ENCODE measurements at regions not wholly inside any gene's neighbourhood (a gene's known extent, or its start where the extent isn't known, plus 50 kb on each side); places are given as distances from the start of the nearest gene placed in this dataset.

DNA sequence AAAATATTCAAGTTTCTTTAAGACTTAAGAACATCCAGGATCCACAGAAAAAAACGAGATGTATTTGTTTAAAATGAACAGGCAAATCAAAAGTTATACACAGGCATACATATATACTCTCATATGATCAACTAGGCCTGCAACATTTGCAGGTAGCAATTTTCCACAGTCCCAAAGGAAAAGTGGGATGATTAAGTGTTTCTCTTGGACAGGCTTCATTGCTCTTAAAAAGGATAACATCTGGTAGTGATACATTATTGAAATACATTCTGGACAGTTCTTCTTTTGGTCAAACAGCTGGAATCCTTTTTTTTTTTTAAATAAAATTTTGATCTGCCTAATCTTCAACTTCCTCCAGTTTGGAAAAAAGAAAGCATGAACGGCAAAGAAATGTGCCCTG is 114.8 kb upstream of the TDRD3 start:
- no peaks in the 10 kb centered on the region for H4K20me1 ChIP-seq (ENCODE audit: insufficient read depth, low read length)
- H3K9me2 ChIP-seq (replicated peaks; ENCODE audit: insufficient read depth, low read length): no peaks in the 10 kb centered on the region
- H3K9ac ChIP-seq (ENCODE audit: low read length): no peak overlapping the region
- H3K9me3 ChIP-seq (replicated peaks; ENCODE audit: insufficient read depth, low read length): no peaks in the 10 kb centered on the region
- DNase-seq: no peak
- H3K27ac ChIP-seq (ENCODE audit: low read length): no peak overlapping the region
- H3K4me1 ChIP-seq (ENCODE audit: low read length): no peaks in the 10 kb centered on the region
- H3K36me3 ChIP-seq (replicated peaks; ENCODE audit: insufficient read depth, low read length): no peaks in the 10 kb centered on the region
- no peaks in the 10 kb centered on the region for H3K27me3 ChIP-seq (replicated peaks; ENCODE audit: insufficient read depth, low read length)
- H2AFZ ChIP-seq (ENCODE audit: low read length): no peak overlapping the region
- no peak overlapping the region for H3K4me2 ChIP-seq (ENCODE audit: low read depth, low read length)
- TF ChIP-seq, protein P1, sequence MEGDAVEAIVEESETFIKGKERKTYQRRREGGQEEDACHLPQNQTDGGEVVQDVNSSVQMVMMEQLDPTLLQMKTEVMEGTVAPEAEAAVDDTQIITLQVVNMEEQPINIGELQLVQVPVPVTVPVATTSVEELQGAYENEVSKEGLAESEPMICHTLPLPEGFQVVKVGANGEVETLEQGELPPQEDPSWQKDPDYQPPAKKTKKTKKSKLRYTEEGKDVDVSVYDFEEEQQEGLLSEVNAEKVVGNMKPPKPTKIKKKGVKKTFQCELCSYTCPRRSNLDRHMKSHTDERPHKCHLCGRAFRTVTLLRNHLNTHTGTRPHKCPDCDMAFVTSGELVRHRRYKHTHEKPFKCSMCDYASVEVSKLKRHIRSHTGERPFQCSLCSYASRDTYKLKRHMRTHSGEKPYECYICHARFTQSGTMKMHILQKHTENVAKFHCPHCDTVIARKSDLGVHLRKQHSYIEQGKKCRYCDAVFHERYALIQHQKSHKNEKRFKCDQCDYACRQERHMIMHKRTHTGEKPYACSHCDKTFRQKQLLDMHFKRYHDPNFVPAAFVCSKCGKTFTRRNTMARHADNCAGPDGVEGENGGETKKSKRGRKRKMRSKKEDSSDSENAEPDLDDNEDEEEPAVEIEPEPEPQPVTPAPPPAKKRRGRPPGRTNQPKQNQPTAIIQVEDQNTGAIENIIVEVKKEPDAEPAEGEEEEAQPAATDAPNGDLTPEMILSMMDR (IDR thresholded peaks at IDR 0.05; ENCODE audit: low read length): no peak
- TF ChIP-seq EZH2 (optimal IDR thresholded peaks at IDR 0.05; ENCODE audit: low read depth, low read length) (no peak), EZH2phosphoT487 (IDR thresholded peaks at IDR 0.05; ENCODE audit: low read length) (no peak)
- no peak overlapping the region for H3K4me3 ChIP-seq (ENCODE audit: low read length)
- H3K79me2 ChIP-seq (ENCODE audit: low read length): no peaks in the 10 kb centered on the region
- H3F3A ChIP-seq (ENCODE audit: insufficient read depth, low read length): no peaks in the 10 kb centered on the region

DNA sequence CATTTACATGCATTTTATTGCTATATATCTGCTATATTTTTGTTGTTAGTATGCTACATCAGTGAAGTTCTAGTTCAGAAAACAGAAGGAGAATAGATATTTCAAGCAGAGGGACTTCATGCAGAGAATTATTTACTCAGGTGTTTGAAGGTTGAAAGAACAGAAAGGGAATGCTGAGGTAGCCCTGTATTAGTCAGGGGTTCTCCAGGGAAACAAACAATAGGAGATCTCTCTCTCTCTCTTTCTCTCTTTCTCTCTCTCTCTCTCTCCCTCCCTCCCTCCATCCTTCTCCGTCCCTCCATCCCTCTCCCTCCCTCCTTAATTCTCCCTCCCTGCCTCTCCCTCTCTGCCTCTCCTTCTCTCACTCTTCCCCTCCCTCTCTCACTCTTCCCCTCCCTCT is 114.3 kb upstream of the TDRD3 start:
- no peak for DNase-seq
- TF ChIP-seq EZH2 (optimal IDR thresholded peaks at IDR 0.05; ENCODE audit: low read depth, low read length) (no peak), EZH2phosphoT487 (IDR thresholded peaks at IDR 0.05; ENCODE audit: low read length) (no peak)
- TF ChIP-seq, protein P1 (IDR thresholded peaks at IDR 0.05; ENCODE audit: low read length): no peak
- H3F3A ChIP-seq (ENCODE audit: insufficient read depth, low read length): no peaks in the 10 kb centered on the region

DNA sequence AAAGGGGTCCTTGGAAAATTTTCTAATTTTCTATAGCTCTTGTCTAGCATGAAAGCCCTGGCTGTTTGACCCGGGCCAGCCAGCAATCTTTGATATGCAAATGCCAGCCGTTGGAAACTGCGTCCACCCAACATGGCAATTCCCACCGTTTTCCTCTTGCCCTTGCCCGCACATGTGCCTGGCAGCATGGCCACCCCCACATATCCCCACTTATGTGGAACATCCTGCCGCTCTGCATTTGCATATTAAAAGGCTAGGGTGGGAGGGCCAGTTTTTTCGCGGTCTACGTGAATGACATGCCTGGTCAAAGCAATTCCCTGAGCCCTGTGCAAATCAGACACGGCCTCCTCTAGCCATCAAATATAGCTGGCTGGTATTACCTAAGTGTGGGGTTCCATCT is 110.3 kb upstream of the TDRD3 start:
- DNase-seq: no peak
- Histone ChIP-seq H2AFZ (ENCODE audit: low read length) (no peak overlapping the region), H3K27ac (ENCODE audit: low read length) (no peak overlapping the region), H3K9me2 (replicated peaks; ENCODE audit: insufficient read depth, low read length) (no peaks in the 10 kb centered on the region), H3K27me3 (replicated peaks; ENCODE audit: insufficient read depth, low read length) (no peaks in the 10 kb centered on the region), H3K36me3 (replicated peaks; ENCODE audit: insufficient read depth, low read length) (no peaks in the 10 kb centered on the region), H3K79me2 (ENCODE audit: low read length) (no peaks in the 10 kb centered on the region), H3K4me1 (ENCODE audit: low read length) (no peaks in the 10 kb centered on the region), H3F3A (ENCODE audit: insufficient read depth, low read length) (no peaks in the 10 kb centered on the region), H4K20me1 (ENCODE audit: insufficient read depth, low read length) (no peaks in the 10 kb centered on the region), H3K4me2 (ENCODE audit: low read depth, low read length) (no peak overlapping the region), H3K9me3 (replicated peaks; ENCODE audit: insufficient read depth, low read length) (no peaks in the 10 kb centered on the region), H3K9ac (ENCODE audit: low read length) (no peak overlapping the region), H3K4me3 (ENCODE audit: low read length) (no peak overlapping the region)
- no peak for TF ChIP-seq EZH2phosphoT487 (IDR thresholded peaks at IDR 0.05; ENCODE audit: low read length)
- TF ChIP-seq EZH2 (optimal IDR thresholded peaks at IDR 0.05; ENCODE audit: low read depth, low read length): no peak
- TF ChIP-seq, protein P1 (IDR thresholded peaks at IDR 0.05; ENCODE audit: low read length): no peak

More for the DNA sequence above, 114.3 kb upstream of the TDRD3 start:
- no peaks in the 10 kb centered on the region for H3K36me3 ChIP-seq (replicated peaks; ENCODE audit: insufficient read depth, low read length)
- no peaks in the 10 kb centered on the region for H3K4me1 ChIP-seq (ENCODE audit: low read length)
- no peaks in the 10 kb centered on the region for H4K20me1 ChIP-seq (ENCODE audit: insufficient read depth, low read length)
- H3K4me3 ChIP-seq (ENCODE audit: low read length): no peak overlapping the region
- no peaks in the 10 kb centered on the region for H3K9me3 ChIP-seq (replicated peaks; ENCODE audit: insufficient read depth, low read length)
- no peaks in the 10 kb centered on the region for H3K79me2 ChIP-seq (ENCODE audit: low read length)
- H3K9ac ChIP-seq (ENCODE audit: low read length): no peak overlapping the region
- H3K4me2 ChIP-seq (ENCODE audit: low read depth, low read length): no peak overlapping the region
- H3K27ac ChIP-seq (ENCODE audit: low read length): no peak overlapping the region
- H2AFZ ChIP-seq (ENCODE audit: low read length): no peak overlapping the region
- H3K27me3 ChIP-seq (replicated peaks; ENCODE audit: insufficient read depth, low read length): no peaks in the 10 kb centered on the region
- no peaks in the 10 kb centered on the region for H3K9me2 ChIP-seq (replicated peaks; ENCODE audit: insufficient read depth, low read length)

Measured in MM.1S (cell line).